ENCODE measurements at regions not wholly inside any gene's neighbourhood (a gene's known extent, or its start where the extent isn't known, plus 50 kb on each side); places are given as distances from the start of the nearest gene placed in this dataset.

- Histone ChIP-seq H3K9me3 (ENCODE audit: control extremely low read depth in 1 of 3, control insufficient read depth in 2 of 3, insufficient read depth in 1 of 3, low read length in 2 of 3) (no peaks in the 10 kb centered on the region), H2AFZ (ENCODE audit: insufficient read depth, low read depth, low read length, poor library complexity, severe bottlenecking) (no peak overlapping the region), H3K36me3 (replicated peaks in 1 of 2; ENCODE audit: control extremely low read depth in 1 of 2, control insufficient read depth in 1 of 2, extremely low read depth in 1 of 2, insufficient read depth in 2 of 2, low read length in 1 of 2) (no peaks in the 10 kb centered on the region), H3K27me3 (replicated peaks in 1 of 4; ENCODE audit: control extremely low read depth in 1 of 4, control insufficient read depth in 3 of 4, insufficient read depth in 4 of 4, low read length in 3 of 4) (no peaks in the 10 kb centered on the region), H3K4me3 (ENCODE audit: control extremely low read depth in 1 of 5, extremely low read depth in 1 of 5, insufficient read depth in 1 of 5, low read depth in 2 of 5, low read length in 4 of 5) (no peak overlapping the region), H3K27ac (ENCODE audit: low read length in 2 of 2) (no peak overlapping the region), H3K79me2 (ENCODE audit: control insufficient read depth, insufficient read depth, low read length) (no peaks in the 10 kb centered on the region), H3K4me2 (replicated peaks; ENCODE audit: low read depth, low read length, poor library complexity, severe bottlenecking) (no peak overlapping the region), H3K9ac (ENCODE audit: low read length) (no peak overlapping the region), H3K4me1 (ENCODE audit: control insufficient read depth in 2 of 2, insufficient read depth in 2 of 2, low read length in 2 of 2) (no peaks in the 10 kb centered on the region), H4K20me1 (ENCODE audit: control insufficient read depth, insufficient read depth, low read length, poor library complexity, severe bottlenecking) (no peaks in the 10 kb centered on the region)
- no peaks in the 10 kb centered on the region for H3K4me1 Mint-ChIP-seq
- POLR2A ChIA-PET = no interaction called here
- WGBS (ENCODE audit: insufficient coverage) = 92% methylated on average over 4 of the region's 4 CpGs
- DNase-seq (no peak), ATAC-seq (ENCODE audit: low read depth) (no peak)
- TF ChIP-seq EZH2 (IDR thresholded peaks at IDR 0.05; ENCODE audit: borderline replicate concordance, insufficient read depth, low read depth, low read length, poor library complexity, severe bottlenecking) (no peak), CTCF (IDR thresholded peaks at IDR 0.05) (no peak)
- H3K4me3 Mint-ChIP-seq = no peak overlapping the region
- CTCF ChIA-PET = no interaction called here
- no peak overlapping the region for H3K27ac Mint-ChIP-seq
- no peaks in the 10 kb centered on the region for H3K27me3 Mint-ChIP-seq
- intact Hi-C loops (cut with micrococcal nuclease) = no loop called here
- H3K9me3 Mint-ChIP-seq (ENCODE audit: insufficient read depth) = no peaks in the 10 kb centered on the region
Measured at GRCh38 chr21:24224422-24224821, 1382.9 kb downstream of the MRPL39 start.

GRCh38 chr21:24223624-24224023 lies 1383.7 kb downstream of the MRPL39 start:
- DNase-seq (no peak), ATAC-seq (ENCODE audit: low read depth) (no peak)
- ChIA-PET CTCF (no interaction called here), POLR2A (no interaction called here)
- Mint-ChIP-seq H3K27me3 (no peaks in the 10 kb centered on the region), H3K9me3 (ENCODE audit: insufficient read depth) (no peaks in the 10 kb centered on the region), H3K4me3 (no peak overlapping the region), H3K27ac (no peak overlapping the region), H3K4me1 (no peaks in the 10 kb centered on the region)
- Histone ChIP-seq H3K9me3 (ENCODE audit: control extremely low read depth in 1 of 3, control insufficient read depth in 2 of 3, insufficient read depth in 1 of 3, low read length in 2 of 3) (no peaks in the 10 kb centered on the region), H3K79me2 (ENCODE audit: control insufficient read depth, insufficient read depth, low read length) (no peaks in the 10 kb centered on the region), H3K4me1 (ENCODE audit: control insufficient read depth in 2 of 2, insufficient read depth in 2 of 2, low read length in 2 of 2) (no peaks in the 10 kb centered on the region), H3K4me2 (replicated peaks; ENCODE audit: low read depth, low read length, poor library complexity, severe bottlenecking) (no peak overlapping the region), H3K27ac (ENCODE audit: low read length in 2 of 2) (no peak overlapping the region), H3K4me3 (ENCODE audit: control extremely low read depth in 1 of 5, extremely low read depth in 1 of 5, insufficient read depth in 1 of 5, low read depth in 2 of 5, low read length in 4 of 5) (no peak overlapping the region), H3K27me3 (replicated peaks in 1 of 4; ENCODE audit: control extremely low read depth in 1 of 4, control insufficient read depth in 3 of 4, insufficient read depth in 4 of 4, low read length in 3 of 4) (no peaks in the 10 kb centered on the region), H3K36me3 (replicated peaks in 1 of 2; ENCODE audit: control extremely low read depth in 1 of 2, control insufficient read depth in 1 of 2, extremely low read depth in 1 of 2, insufficient read depth in 2 of 2, low read length in 1 of 2) (no peaks in the 10 kb centered on the region), H4K20me1 (ENCODE audit: control insufficient read depth, insufficient read depth, low read length, poor library complexity, severe bottlenecking) (no peaks in the 10 kb centered on the region), H2AFZ (ENCODE audit: insufficient read depth, low read depth, low read length, poor library complexity, severe bottlenecking) (no peak overlapping the region), H3K9ac (ENCODE audit: low read length) (no peak overlapping the region)
- 78% methylated on average over 2 of the region's 2 CpGs for WGBS (ENCODE audit: insufficient coverage)
- TF ChIP-seq CTCF (IDR thresholded peaks at IDR 0.05) (no peak), EZH2 (IDR thresholded peaks at IDR 0.05; ENCODE audit: borderline replicate concordance, insufficient read depth, low read depth, low read length, poor library complexity, severe bottlenecking) (no peak)
- intact Hi-C loops (cut with micrococcal nuclease) = no loop called here

Data from B cell (primary cell).